ENCODE measurements at regions not wholly inside any gene's neighbourhood (a gene's known extent, or its start where the extent isn't known, plus 50 kb on each side); places are given as distances from the start of the nearest gene placed in this dataset.
"Not testable (repeated sequence)": the region's sequence is repeated elsewhere in the genome, so short reads cannot be mapped to it uniquely, and the experiment has no call there.

DNA sequence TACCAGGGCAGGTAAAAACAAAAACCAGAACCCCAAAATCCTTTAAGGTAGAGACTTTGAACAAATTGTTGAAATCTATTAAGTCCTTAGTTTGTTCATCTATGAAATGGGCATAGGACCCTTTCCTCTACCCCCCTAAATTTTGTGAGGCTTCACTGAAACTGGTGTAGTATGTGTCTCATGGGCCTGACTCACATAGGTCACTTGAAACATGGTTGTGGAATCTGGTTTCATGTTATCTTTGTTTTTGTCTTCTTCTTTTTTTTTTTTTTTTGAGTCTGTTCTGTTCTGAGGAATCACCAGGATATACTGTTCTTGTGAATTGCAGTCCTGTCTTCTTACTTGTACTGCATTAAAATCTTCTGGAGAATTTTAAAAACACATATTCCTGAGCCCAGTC, 202.2 kb downstream of the KTN1 start:
- Mint-ChIP-seq H3K9me3 (no peaks in the 10 kb centered on the region), H3K4me3 (no peak overlapping the region), H3K27me3 (peaks cover 8% of the 10 kb centered on the region), H3K27ac (no peak overlapping the region), H3K4me1 (peaks cover 2% of the 10 kb centered on the region), H3K36me3 (no peaks in the 10 kb centered on the region)
- DNase-seq = no peak

GRCh38 chr14:55789406-55789805, 209.4 kb downstream of the KTN1 start:
- Mint-ChIP-seq H3K4me1 (no peaks in the 10 kb centered on the region), H3K36me3 (no peaks in the 10 kb centered on the region), H3K27me3 (peaks cover 4% of the 10 kb centered on the region), H3K4me3 (no peak overlapping the region), H3K27ac (no peak overlapping the region), H3K9me3 (no peaks in the 10 kb centered on the region)
- DNase-seq = no peak

DNA sequence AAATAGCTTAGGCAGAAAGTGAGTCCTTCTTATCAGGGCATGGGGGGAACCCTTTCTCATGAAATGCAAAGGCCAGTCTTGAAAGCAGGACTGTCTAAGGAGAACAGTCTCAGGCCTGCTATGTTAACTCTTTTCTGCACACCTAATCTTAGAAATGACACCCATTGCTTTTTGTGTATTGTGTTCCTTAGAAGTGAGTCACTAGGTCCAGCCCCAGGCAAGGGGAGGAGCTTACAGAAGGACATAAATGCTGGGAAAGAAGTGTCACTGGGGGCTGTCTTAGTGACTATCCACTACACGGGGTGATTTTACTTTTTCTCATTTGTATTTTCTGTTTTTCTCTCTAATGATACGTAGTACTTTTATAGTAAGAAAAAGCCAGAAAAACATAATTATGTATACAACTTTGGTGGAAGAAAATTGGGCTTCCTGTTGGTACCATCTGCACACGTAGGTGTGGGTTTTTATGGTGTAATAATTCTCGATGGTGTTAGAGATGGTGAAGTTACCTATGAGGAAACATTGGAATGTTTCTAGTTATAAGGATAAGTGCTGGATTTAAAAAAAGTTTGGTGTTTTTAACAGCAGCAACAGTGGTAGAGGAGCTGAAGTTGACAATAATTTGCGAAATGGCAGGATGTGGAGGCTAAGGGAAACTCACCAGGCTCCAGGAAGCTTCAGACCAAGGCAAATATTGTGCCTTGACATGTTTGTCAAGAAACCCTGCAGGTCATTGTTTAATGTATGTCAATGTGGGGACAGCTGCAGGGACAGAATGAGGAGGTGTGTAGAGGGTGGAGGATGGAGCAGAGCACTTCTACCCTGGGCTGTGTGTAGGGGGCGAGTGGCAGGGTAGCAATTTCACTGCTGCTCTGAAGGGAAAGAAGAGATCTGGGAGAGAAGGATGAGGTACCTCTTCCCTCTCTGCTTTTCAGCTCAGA, 214.9 kb downstream of the KTN1 start:
- no peak overlapping the region for H3K4me3 Mint-ChIP-seq

GRCh38 chr14:55796513-55796912, 216.5 kb downstream of the KTN1 start:
- not testable (repeated sequence) for H3K4me1 Mint-ChIP-seq, H3K27ac Mint-ChIP-seq, H3K4me3 Mint-ChIP-seq, H3K27me3 Mint-ChIP-seq, H3K9me3 Mint-ChIP-seq, DNase-seq, H3K36me3 Mint-ChIP-seq

More for the DNA sequence above, 214.9 kb downstream of the KTN1 start:
- Mint-ChIP-seq H3K36me3 (no peaks in the 10 kb centered on the region), H3K27ac (no peak overlapping the region), H3K4me1 (no peaks in the 10 kb centered on the region), H3K9me3 (no peaks in the 10 kb centered on the region), H3K27me3 (no peaks in the 10 kb centered on the region)
- no peak for DNase-seq

DNA sequence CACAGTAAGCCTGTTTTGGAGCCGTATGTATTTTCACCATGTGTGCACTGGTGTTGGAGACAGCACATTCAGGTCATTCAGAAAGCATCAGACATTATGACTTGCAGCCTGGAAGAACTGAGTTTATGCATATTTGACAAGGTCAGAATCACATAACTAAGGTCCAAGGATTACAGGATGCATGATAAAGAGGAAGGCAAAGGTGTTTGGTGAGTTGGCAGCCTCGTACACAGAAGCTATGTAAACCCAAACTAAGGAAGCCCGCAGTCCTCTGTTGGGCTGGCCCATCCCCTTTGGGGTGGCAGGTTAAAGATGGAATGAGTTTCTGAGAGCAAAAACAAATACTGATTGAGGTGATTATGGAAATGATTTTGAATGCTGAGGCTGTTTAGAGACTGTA, 218.4 kb downstream of the KTN1 start:
- no peak overlapping the region for H3K4me3 Mint-ChIP-seq
- H3K36me3 Mint-ChIP-seq = no peaks in the 10 kb centered on the region

GRCh38 chr14:55799508-55800095, 219.6 kb downstream of the KTN1 start:
- Mint-ChIP-seq H3K4me1 (peaks cover 16% of the 10 kb centered on the region), H3K9me3 (no peaks in the 10 kb centered on the region), H3K27me3 (no peaks in the 10 kb centered on the region), H3K4me3 (no peak overlapping the region), H3K36me3 (no peaks in the 10 kb centered on the region), H3K27ac (no peak overlapping the region)
- DNase-seq = no peak

More for the DNA sequence above, 218.4 kb downstream of the KTN1 start:
- Mint-ChIP-seq H3K27me3 (no peaks in the 10 kb centered on the region), H3K27ac (no peak overlapping the region), H3K9me3 (no peaks in the 10 kb centered on the region), H3K4me1 (peaks cover 10% of the 10 kb centered on the region)
- no peak for DNase-seq

- H3K27ac Mint-ChIP-seq = no peak overlapping the region
- no peak for DNase-seq
- H3K27me3 Mint-ChIP-seq = no peaks in the 10 kb centered on the region
- H3K4me3 Mint-ChIP-seq = no peak overlapping the region
- H3K4me1 Mint-ChIP-seq = peaks cover 16% of the 10 kb centered on the region
- no peaks in the 10 kb centered on the region for H3K9me3 Mint-ChIP-seq
- no peaks in the 10 kb centered on the region for H3K36me3 Mint-ChIP-seq
Measured at GRCh38 chr14:55800156-55800785, 220.3 kb downstream of the KTN1 start.

DNA sequence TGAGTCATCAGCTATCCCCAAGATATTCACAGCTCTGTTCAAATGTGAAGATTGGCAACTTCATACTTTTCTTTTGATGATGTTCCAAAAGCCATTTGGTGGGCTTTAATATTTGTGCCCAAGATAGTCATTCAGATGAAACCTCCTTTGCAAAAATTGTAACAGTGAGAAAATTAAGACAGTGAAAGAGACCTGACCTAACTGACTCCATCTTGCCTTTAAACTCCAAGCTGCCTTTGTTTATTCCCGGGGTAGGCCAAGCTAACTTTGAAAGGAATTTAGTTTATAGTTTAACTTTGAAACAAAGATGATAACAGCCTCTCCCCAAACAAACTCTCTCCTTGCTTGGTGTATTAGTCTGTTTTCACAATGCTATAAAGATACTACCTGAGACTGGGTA, 221.1 kb downstream of the KTN1 start:
- no peaks in the 10 kb centered on the region for H3K27me3 Mint-ChIP-seq
- no peak for DNase-seq
- H3K36me3 Mint-ChIP-seq = no peaks in the 10 kb centered on the region
- peaks cover 18% of the 10 kb centered on the region for H3K4me1 Mint-ChIP-seq
- H3K9me3 Mint-ChIP-seq = no peaks in the 10 kb centered on the region
- no peak overlapping the region for H3K4me3 Mint-ChIP-seq
- H3K27ac Mint-ChIP-seq = no peak overlapping the region

GRCh38 chr14:55802986-55803872, 223.2 kb downstream of the KTN1 start:
- H3K27me3 Mint-ChIP-seq = no peaks in the 10 kb centered on the region
- H3K4me1 Mint-ChIP-seq = peaks cover 36% of the 10 kb centered on the region
- H3K9me3 Mint-ChIP-seq = peaks cover 5% of the 10 kb centered on the region
- DNase-seq = no peak
- H3K27ac Mint-ChIP-seq = no peak overlapping the region
- no peak overlapping the region for H3K4me3 Mint-ChIP-seq
- H3K36me3 Mint-ChIP-seq = peaks cover 3% of the 10 kb centered on the region

DNA sequence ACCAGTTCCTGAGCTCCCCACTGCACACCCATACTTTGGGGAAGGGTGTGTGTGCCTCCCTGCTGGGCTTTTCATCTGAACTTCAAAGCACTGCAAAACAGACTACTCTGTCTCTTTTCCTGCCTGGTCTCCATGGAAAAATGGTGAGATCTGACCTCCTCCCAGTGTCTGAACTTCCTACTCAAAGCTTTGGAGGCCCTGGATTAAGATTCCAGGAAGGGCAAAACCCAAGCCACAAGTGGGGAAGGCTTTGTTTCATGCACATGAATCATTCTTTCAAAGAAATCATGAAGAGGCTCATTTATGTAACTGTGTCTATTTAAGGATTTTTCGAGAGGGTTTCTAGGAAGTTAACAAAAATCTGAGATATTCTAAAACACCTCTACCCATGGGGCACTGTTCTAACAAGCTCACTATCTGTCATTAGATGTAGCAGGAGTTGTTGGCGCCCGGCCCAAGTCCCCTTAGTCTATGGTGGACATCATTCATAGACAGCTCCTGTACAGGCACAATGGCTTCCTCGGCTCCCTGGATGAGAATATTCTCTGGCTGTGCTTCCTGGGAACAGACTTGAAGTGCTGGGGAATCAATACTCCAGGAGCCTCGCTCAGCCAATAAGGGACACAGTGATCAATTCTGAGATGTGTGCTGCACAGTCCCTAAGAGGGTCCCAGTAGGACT, 224.0 kb downstream of the KTN1 start:
- Mint-ChIP-seq H3K4me3 (no peak overlapping the region), H3K36me3 (peaks cover 3% of the 10 kb centered on the region), H3K9me3 (peaks cover 5% of the 10 kb centered on the region), H3K27me3 (no peaks in the 10 kb centered on the region), H3K4me1 (peaks cover 36% of the 10 kb centered on the region), H3K27ac (no peak overlapping the region)
- no peak for DNase-seq

- H3K9me3 Mint-ChIP-seq = peaks cover 5% of the 10 kb centered on the region
- H3K27ac Mint-ChIP-seq = no peak overlapping the region
- peaks cover 3% of the 10 kb centered on the region for H3K36me3 Mint-ChIP-seq
- H3K4me3 Mint-ChIP-seq = no peak overlapping the region
- DNase-seq = no peak
- no peaks in the 10 kb centered on the region for H3K27me3 Mint-ChIP-seq
- H3K4me1 Mint-ChIP-seq = peaks cover 36% of the 10 kb centered on the region
Measured at GRCh38 chr14:55805250-55805649, 225.2 kb downstream of the KTN1 start.

DNA sequence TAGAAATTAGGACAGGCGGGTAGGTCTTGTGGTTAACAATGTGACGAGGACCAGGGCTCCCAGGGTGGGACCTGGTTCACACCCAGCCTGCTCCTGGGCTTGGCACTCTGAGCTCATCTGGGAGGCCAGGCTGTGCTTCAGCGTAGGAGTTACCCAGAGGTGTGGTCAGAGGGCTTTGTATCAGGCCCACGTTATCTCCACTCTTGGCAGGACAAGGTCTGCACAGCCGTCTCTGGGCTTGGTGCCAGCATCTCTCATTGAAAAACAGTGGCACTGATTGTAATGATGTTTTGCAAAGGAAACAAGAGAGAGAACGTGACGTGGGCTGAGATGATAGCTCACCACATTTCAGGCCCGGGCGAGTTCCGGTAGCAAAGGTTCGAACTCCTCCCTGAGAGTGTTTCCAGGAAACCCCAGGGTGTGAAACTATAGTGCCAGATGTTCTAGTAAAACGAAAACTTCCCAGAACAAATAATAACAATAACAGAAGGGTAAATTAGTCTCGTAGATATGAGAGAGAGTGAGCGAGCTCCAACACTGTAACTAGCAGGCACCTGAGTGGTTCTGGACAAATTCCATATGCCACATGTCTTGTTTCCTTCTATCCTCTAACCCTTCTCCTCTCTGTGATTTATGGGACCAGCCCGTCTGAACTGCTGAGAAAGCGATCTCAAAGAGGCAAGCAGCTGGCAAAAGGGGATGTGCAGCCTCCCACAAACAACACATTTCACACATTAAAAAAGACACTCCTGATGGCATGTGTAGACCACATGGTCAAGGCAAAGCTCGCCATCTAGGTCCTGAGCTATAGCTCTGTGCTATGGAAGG, 227.3 kb downstream of the KTN1 start:
- H3K27me3 Mint-ChIP-seq = no peaks in the 10 kb centered on the region
- peaks cover 5% of the 10 kb centered on the region for H3K36me3 Mint-ChIP-seq
- H3K27ac Mint-ChIP-seq = peak overlapping the region; percentile 62
- H3K4me3 Mint-ChIP-seq = peak overlapping the region; percentile 15
- peaks cover 14% of the 10 kb centered on the region for H3K9me3 Mint-ChIP-seq
- H3K4me1 Mint-ChIP-seq = peaks cover 31% of the 10 kb centered on the region
- peak; percentile 63 for DNase-seq

DNA sequence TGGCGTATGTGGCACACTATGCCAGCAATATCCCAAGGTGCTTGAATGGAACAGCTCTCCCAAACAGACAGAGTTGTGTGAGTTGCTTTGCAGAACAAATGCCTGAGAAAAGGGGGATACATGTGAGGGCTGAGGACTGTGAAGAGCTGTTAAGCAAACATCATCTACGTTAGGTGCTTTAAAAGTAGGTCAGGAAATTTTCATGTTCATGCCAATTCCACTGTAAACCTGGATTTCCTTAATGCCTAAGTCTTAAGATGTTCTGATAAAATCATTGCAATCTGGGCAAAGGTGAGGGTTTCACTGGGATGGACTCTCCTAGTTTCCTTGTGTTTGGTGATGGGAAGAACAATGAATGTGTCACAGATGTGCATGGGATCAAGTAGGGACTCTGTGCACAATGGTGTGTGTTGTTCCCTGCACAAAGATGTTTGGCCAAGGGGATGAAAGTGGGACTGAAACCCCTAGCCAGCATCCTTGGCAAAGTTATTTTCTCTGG, 227.9 kb downstream of the KTN1 start:
- peaks cover 14% of the 10 kb centered on the region for H3K9me3 Mint-ChIP-seq
- no peaks in the 10 kb centered on the region for H3K27me3 Mint-ChIP-seq
- DNase-seq = no peak
- peaks cover 30% of the 10 kb centered on the region for H3K4me1 Mint-ChIP-seq
- no peak overlapping the region for H3K4me3 Mint-ChIP-seq
- H3K27ac Mint-ChIP-seq = peak overlapping the region; percentile 62
- H3K36me3 Mint-ChIP-seq = peaks cover 5% of the 10 kb centered on the region
